HepG2 (cell line): ENCODE measurements at regions not wholly inside any gene's neighbourhood (a gene's known extent, or its start where the extent isn't known, plus 50 kb on each side); places are given as distances from the start of the nearest gene placed in this dataset.
"Not testable (repeated sequence)": the region's sequence is repeated elsewhere in the genome, so short reads cannot be mapped to it uniquely, and the experiment has no call there.

Experiments
- ATAC-seq: fragments of 200-7000 bp; cut with Tn5 transposase; 3 replicates; pipeline ENCODE4 v1.9.1; 2020; ENCODE audit warnings: mild to moderate bottlenecking, moderate library complexity
- BruUV-seq: library from RNA; stranded (reverse); fragments of 400-500 nt; replicated peaks from 2 replicates; lab custom pipeline; 2021; lab: Mats Ljungman, UMichigan
- CTCF ChIA-PET: fragments of 300-600 bp; formaldehyde crosslinking; extraction: SDS; loops from one replicate; lab custom pipeline; 2021; ENCODE audit warnings: low total read pairs, inconsistent platforms, low intra/inter-chr PET ratio; lab: Yijun Ruan, JAX
- POLR2A ChIA-PET: fragments of 350-600 bp; sonication (Branson Sonifier 250); formaldehyde crosslinking; loops from one replicate; lab custom pipeline; 2020; ENCODE audit warnings: antibody characterized with exemption, inconsistent platforms; lab: Yijun Ruan, JAX
- DNase-seq: peaks from one replicate; pipeline ENCODE4 v3.0.0-alpha.2; 2015; ENCODE audit warnings: low spot score
- FAIRE-seq: peaks from 3 replicates; lab custom pipeline; 2011; peaks lifted over from hg19 to GRCh38; lab: Jason Lieb, UNC
- H2AFZ ChIP-seq: one replicate; pipeline ENCODE4 v1.6.1; 2011; ENCODE audit warnings: low read length, inconsistent platforms
- H3K27ac ChIP-seq: fragments of 300-600 bp; 3 replicates; pipeline ENCODE4 v1.8.0; 2011; ENCODE audit warnings: mixed run types, mild to moderate bottlenecking, mixed read lengths, low read length, inconsistent platforms; ENCODE audit not compliant: insufficient read depth; ENCODE audit errors: extremely low read length
- H3K27me3 ChIP-seq, 2 experiments: fragments of 200-600 bp in 1 of 2; 2 replicates in 1 of 2; 3 replicates in 1 of 2; pipeline versions ENCODE4 v1.6.0 to v1.8.0; 2011; ENCODE audit warnings: low read length in 2 of 2, mild to moderate bottlenecking in 2 of 2, moderate library complexity in 2 of 2, inconsistent platforms in 1 of 2; ENCODE audit not compliant: insufficient read depth in 2 of 2, control insufficient read depth in 1 of 2
- H3K36me3 ChIP-seq, 2 experiments: fragments of 200-600 bp in 1 of 2; replicated peaks in 1 of 2; 2 replicates in 1 of 2; 3 replicates in 1 of 2; pipeline versions ENCODE4 v1.5.1 to v1.8.0; 2011; ENCODE audit warnings: low read length in 2 of 2, inconsistent platforms in 1 of 2; ENCODE audit not compliant: insufficient read depth in 2 of 2, control insufficient read depth in 1 of 2
- H3K4me1 ChIP-seq: 2 replicates; pipeline ENCODE4 v1.5.1; 2012; ENCODE audit warnings: low read length, inconsistent platforms; ENCODE audit not compliant: insufficient read depth
- H3K4me2 ChIP-seq: 2 replicates; pipeline ENCODE4 v1.6.0; 2011; ENCODE audit warnings: low read depth, low read length, inconsistent platforms
- H3K4me3 ChIP-seq, 3 experiments: fragments of 200-600 bp in 1 of 3; sonication (generic), shearing (Covaris generic) in 1 of 3; replicated peaks in 1 of 3; 2 replicates each; pipeline ENCODE4 v1.5.1; 2011 to 2016; ENCODE audit warnings: low read length in 3 of 3, inconsistent platforms in 2 of 3, low read depth in 2 of 3, mild to moderate bottlenecking in 2 of 3, control low read depth in 1 of 3, mixed read lengths in 1 of 3; ENCODE audit not compliant: insufficient read depth in 1 of 3
- H3K79me2 ChIP-seq: one replicate; pipeline ENCODE4 v1.6.1; 2011; ENCODE audit warnings: low read length, inconsistent platforms; ENCODE audit not compliant: insufficient read depth
- H3K9ac ChIP-seq: 2 replicates; pipeline ENCODE4 v1.6.0; 2011; ENCODE audit warnings: mild to moderate bottlenecking, low read depth, low read length, inconsistent platforms; ENCODE audit not compliant: insufficient read depth
- H3K9me3 ChIP-seq: 2 replicates; pipeline ENCODE4 v1.5.1; 2012; ENCODE audit warnings: mild to moderate bottlenecking, low read length
- H4K20me1 ChIP-seq: 2 replicates; pipeline ENCODE4 v1.6.0; 2011; ENCODE audit warnings: inconsistent platforms, mild to moderate bottlenecking, low read length, moderate library complexity; ENCODE audit not compliant: insufficient read depth
- CTCF ChIP-seq: sonication (generic); formaldehyde crosslinking; IDR thresholded peaks from 2 replicates; pipeline ENCODE4 v1.5.0; 2020; ENCODE audit warnings: mild to moderate bottlenecking, missing genetic modification reagents, moderate library complexity
- SMC3 ChIP-seq: IDR thresholded peaks from 2 replicates; pipeline ENCODE4 v1.6.1; 2011; ENCODE audit warnings: low read length, improper control_type of control experiment
- STAG1 ChIP-seq: sonication (generic); formaldehyde crosslinking; IDR thresholded peaks from 2 replicates; pipeline ENCODE4 v1.4.0; 2020; ENCODE audit warnings: missing genetic modification reagents
- TFAP4 ChIP-seq: sonication (generic); IDR thresholded peaks from 2 replicates; pipeline ENCODE4 v1.6.1; 2016; ENCODE audit warnings: low read depth, borderline replicate concordance
- ZMYM4 ChIP-seq: sonication (generic); formaldehyde crosslinking; IDR thresholded peaks from 2 replicates; pipeline ENCODE4 v1.8.1; 2023; ENCODE audit warnings: mild to moderate bottlenecking, missing genetic modification reagents
- ZNF574 ChIP-seq: sonication (generic); formaldehyde crosslinking; IDR thresholded peaks from 2 replicates; pipeline ENCODE4 v1.4.0; 2020; ENCODE audit warnings: missing genetic modification reagents
- WGBS: methylation state at CpG from one replicate; pipeline ENCODE4 v1.1.6; 2017; ENCODE audit warnings: low lambda C conversion rate; 5-methylcytosine and 5-hydroxymethylcytosine counted together
- in situ Hi-C: cut with HindIII; loops from 2 replicates; pipeline ENCODE4 v1.10.0; 2017; ENCODE audit warnings: low pct_unique_long_range_greater_than_20kb; ENCODE audit not compliant: extremely low pct_ligation_motif_present
- intact Hi-C: fragments of 100-400 bp; cut with micrococcal nuclease; formaldehyde crosslinking; loops from one replicate; pipeline ENCODE4 v1.10.0; 2022; ENCODE audit not compliant: unreplicated experiment

- BruUV-seq, DNase-seq, H3K4me1 ChIP-seq, H3K27me3 ChIP-seq, H3K4me3 ChIP-seq, H2AFZ ChIP-seq, H3K9me3 ChIP-seq, POLR2A ChIA-PET, H4K20me1 ChIP-seq, intact Hi-C loops, H3K4me2 ChIP-seq, H3K36me3 ChIP-seq, H3K9ac ChIP-seq, H3K27ac ChIP-seq, in situ Hi-C loops, H3K79me2 ChIP-seq, FAIRE-seq: not testable (repeated sequence)
- 27% methylated on average over 2 of the region's 2 CpGs for WGBS
- CTCF ChIA-PET: interaction anchor here (1.1 kb wide), 1 partner anchor 130 kb away, joined by 3 read pairs; no protein-coding TSS in a partner anchor
- peak; percentile 44; the same call in 1 of the 3 replicates for ATAC-seq
- TF ChIP-seq TFAP4 (0 out of 2 replicates have a peak, but pooled peaks have one; percentile 19), ZMYM4 (CRISPR knock-in tag) (peak; percentile 20; the same call in 1 of the 2 replicates), SMC3 (peak; percentile 11; the same call in 1 of the 2 replicates), CTCF (CRISPR knock-in tag) (peak; percentile 53), ZNF574 (CRISPR knock-in tag) (peak; percentile 93), STAG1 (CRISPR knock-in tag) (0 out of 2 replicates have a peak, but pooled peaks have one; percentile 7)
Measured at GRCh38 chr11:121379145-121379810, 72.8 kb upstream of the SORL1 start.
